HepG2 (cell line): ENCODE measurements at regions not wholly inside any gene's neighbourhood (a gene's known extent, or its start where the extent isn't known, plus 50 kb on each side); places are given as distances from the start of the nearest gene placed in this dataset.

Source experiments
- ARID5B ChIP-seq: IDR thresholded peaks from 2 replicates; pipeline ENCODE4 v1.4.0; 2020; ENCODE audit warnings: mild to moderate bottlenecking, missing genetic modification reagents
- ATM ChIP-seq: fragments of 450-650 bp; IDR thresholded peaks from 2 replicates; pipeline ENCODE4 v1.7.1; 2017; ENCODE audit warnings: mild to moderate bottlenecking, borderline replicate concordance
- GABPA ChIP-seq, 2 experiments: IDR thresholded peaks; 2 replicates each; pipeline ENCODE4 v1.6.1; 2011 to 2016; ENCODE audit warnings: low read depth in 2 of 2, low read length in 1 of 2, missing biosample characterization in 1 of 2, missing genetic modification characterization in 1 of 2
- JUND ChIP-seq: sonication (generic); formaldehyde crosslinking; IDR thresholded peaks from 2 replicates; pipeline ENCODE4 v1.8.0; 2022; ENCODE audit warnings: mild to moderate bottlenecking, missing genetic modification reagents
- KDM1A ChIP-seq: IDR thresholded peaks from 2 replicates; pipeline ENCODE4 v1.6.1; 2016; ENCODE audit warnings: missing compliant biosample characterization
- LBX2 ChIP-seq: sonication (generic); formaldehyde crosslinking; IDR thresholded peaks from 2 replicates; pipeline ENCODE4 v1.5.0; 2020; ENCODE audit warnings: missing genetic modification reagents, mild to moderate bottlenecking, borderline replicate concordance
- MAFG ChIP-seq: sonication (generic); formaldehyde crosslinking; IDR thresholded peaks from 2 replicates; pipeline ENCODE4 v1.5.1; 2020; ENCODE audit warnings: mild to moderate bottlenecking, missing genetic modification reagents
- PITX1 ChIP-seq: sonication (generic); formaldehyde crosslinking; IDR thresholded peaks from 2 replicates; pipeline ENCODE4 v1.5.1; 2020; ENCODE audit warnings: mild to moderate bottlenecking, missing genetic modification reagents
- PRDM10 ChIP-seq: sonication (generic); formaldehyde crosslinking; IDR thresholded peaks from 2 replicates; pipeline ENCODE4 v1.4.0; 2020; ENCODE audit warnings: low read depth, missing genetic modification reagents
- SMAD3 ChIP-seq: sonication (generic); formaldehyde crosslinking; IDR thresholded peaks from 2 replicates; pipeline ENCODE4 v1.4.0; 2020; ENCODE audit warnings: missing genetic modification reagents
- ZBTB3 ChIP-seq: sonication (generic); formaldehyde crosslinking; IDR thresholded peaks from 2 replicates; pipeline ENCODE4 v1.4.0; 2020; ENCODE audit warnings: low read depth, mild to moderate bottlenecking, moderate library complexity, missing genetic modification reagents, borderline replicate concordance
- ZBTB7B ChIP-seq: sonication (generic); formaldehyde crosslinking; IDR thresholded peaks from 2 replicates; pipeline ENCODE4 v1.4.0; 2020; ENCODE audit warnings: missing genetic modification reagents
- ZFAT ChIP-seq: sonication (generic); formaldehyde crosslinking; conservative IDR thresholded peaks from 2 replicates; pipeline ENCODE4 v1.8.1; 2023; ENCODE audit warnings: missing genetic modification reagents, inconsistent platforms
- ZNF180 ChIP-seq: sonication (generic); formaldehyde crosslinking; IDR thresholded peaks from 2 replicates; pipeline ENCODE4 v1.4.0; 2020; ENCODE audit warnings: low read depth, missing genetic modification reagents, borderline replicate concordance
- ZNF292 ChIP-seq: sonication (generic); formaldehyde crosslinking; IDR thresholded peaks from 2 replicates; pipeline ENCODE4 v1.8.1; 2022; ENCODE audit warnings: mild to moderate bottlenecking, low read depth, missing genetic modification reagents, borderline replicate concordance
- ZNF597 ChIP-seq: sonication (generic); formaldehyde crosslinking; IDR thresholded peaks from 2 replicates; pipeline ENCODE4 v1.5.0; 2020; ENCODE audit warnings: missing genetic modification reagents
- ZNF670 ChIP-seq: sonication (generic); formaldehyde crosslinking; IDR thresholded peaks from 2 replicates; pipeline ENCODE4 v1.8.0; 2022; ENCODE audit warnings: mild to moderate bottlenecking, missing genetic modification reagents, borderline replicate concordance

- no peak for TF ChIP-seq SMAD3 (CRISPR knock-in tag)
- no peak for TF ChIP-seq ATM
- no peak for TF ChIP-seq LBX2 (CRISPR knock-in tag)
- TF ChIP-seq ZNF670 (CRISPR knock-in tag), result no peak
- TF ChIP-seq GABPA (IDR thresholded peaks at IDR 0.05; ENCODE audit: low read depth, low read length), result no peak
- no peak for TF ChIP-seq GABPA (CRISPR knock-in tag; IDR thresholded peaks at IDR 0.05; ENCODE audit: low read depth)
- TF ChIP-seq ZBTB3 (CRISPR knock-in tag), result no peak
- TF ChIP-seq ZNF597 (CRISPR knock-in tag), result no peak
- no peak for TF ChIP-seq KDM1A (CRISPR knock-in tag)
- TF ChIP-seq PITX1, result peak; percentile 47; the same call in 1 of the 2 replicates
- TF ChIP-seq ZNF180, result no peak
- TF ChIP-seq PRDM10 (CRISPR knock-in tag), result no peak
- no peak for TF ChIP-seq JUND (CRISPR knock-in tag)
- no peak for TF ChIP-seq MAFG
- TF ChIP-seq ZFAT (CRISPR knock-in tag), result no peak
- peak; percentile 80 for TF ChIP-seq ARID5B (CRISPR knock-in tag)
- peak; percentile 44; the same call in 1 of the 2 replicates for TF ChIP-seq ZNF292
- TF ChIP-seq ZBTB7B (CRISPR knock-in tag), result peak; percentile 97
These were observed 67.1 kb upstream of the ROBO2 start (continued) for GRCh38 chr3:76972624-76973296.
